ENCODE measurements at regions not wholly inside any gene's neighbourhood (a gene's known extent, or its start where the extent isn't known, plus 50 kb on each side); places are given as distances from the start of the nearest gene placed in this dataset.

GRCh38 chr5:2038321-2039179, 155.8 kb upstream of the IRX4 start:
- in situ Hi-C loops (cut with HindIII; ENCODE audit: low sequenced_read_pairs), result loop anchor here (25.0 kb wide), 1 partner anchor 276 kb away; no protein-coding TSS in a partner anchor

- in situ Hi-C loops (cut with HindIII; ENCODE audit: low sequenced_read_pairs), result loop anchor here (25.0 kb wide), 1 partner anchor 275 kb away; no protein-coding TSS in a partner anchor
Observed at GRCh38 chr5:2036885-2037284, 154.2 kb upstream of the IRX4 start.

- in situ Hi-C loops (cut with HindIII; ENCODE audit: low sequenced_read_pairs), result loop anchor here (25.0 kb wide), 1 partner anchor 270 kb away; no protein-coding TSS in a partner anchor
Observed at GRCh38 chr5:2032432-2032831, 149.7 kb upstream of the IRX4 start.

- in situ Hi-C loops (cut with HindIII; ENCODE audit: low sequenced_read_pairs), result loop anchor here (25.0 kb wide), 1 partner anchor 269 kb away; no protein-coding TSS in a partner anchor
Observed at GRCh38 chr5:2031581-2031980, 148.9 kb upstream of the IRX4 start.

- in situ Hi-C loops (cut with HindIII; ENCODE audit: low sequenced_read_pairs), result loop anchor here (25.0 kb wide), 1 partner anchor 268 kb away; no protein-coding TSS in a partner anchor
Observed at GRCh38 chr5:2030131-2030530, 147.4 kb upstream of the IRX4 start.

- in situ Hi-C loops (cut with HindIII; ENCODE audit: low sequenced_read_pairs), result loop anchor here (25.0 kb wide), 1 partner anchor 267 kb away; no protein-coding TSS in a partner anchor
Observed at GRCh38 chr5:2029206-2029605, 146.5 kb upstream of the IRX4 start.

- in situ Hi-C loops (cut with HindIII; ENCODE audit: low sequenced_read_pairs), result loop anchor here (25.0 kb wide), 1 partner anchor 265 kb away; no protein-coding TSS in a partner anchor
Observed at GRCh38 chr5:2027790-2028189, 145.1 kb upstream of the IRX4 start.

- in situ Hi-C loops (cut with HindIII; ENCODE audit: low sequenced_read_pairs), result loop anchor here (25.0 kb wide), 1 partner anchor 263 kb away; no protein-coding TSS in a partner anchor
Observed at GRCh38 chr5:2024986-2025721, 142.4 kb upstream of the IRX4 start.

GRCh38 chr5:2023196-2023595, 140.5 kb upstream of the IRX4 start:
- in situ Hi-C loops (cut with HindIII; ENCODE audit: low sequenced_read_pairs), result no loop called here

- in situ Hi-C loops (cut with HindIII; ENCODE audit: low sequenced_read_pairs), result no loop called here
Observed at GRCh38 chr5:2022436-2022835, 139.7 kb upstream of the IRX4 start.

GRCh38 chr5:2021484-2022176, 138.9 kb upstream of the IRX4 start:
- in situ Hi-C loops (cut with HindIII; ENCODE audit: low sequenced_read_pairs), result no loop called here

GRCh38 chr5:2020730-2021129, 138.0 kb upstream of the IRX4 start:
- in situ Hi-C loops (cut with HindIII; ENCODE audit: low sequenced_read_pairs), result no loop called here

- in situ Hi-C loops (cut with HindIII; ENCODE audit: low sequenced_read_pairs), result no loop called here
Observed at GRCh38 chr5:2019716-2020115, 137.0 kb upstream of the IRX4 start.

GRCh38 chr5:2018390-2018724, 135.6 kb upstream of the IRX4 start:
- in situ Hi-C loops (cut with HindIII; ENCODE audit: low sequenced_read_pairs), result no loop called here

- in situ Hi-C loops (cut with HindIII; ENCODE audit: low sequenced_read_pairs), result no loop called here
Observed at GRCh38 chr5:2017540-2018389, 135.0 kb upstream of the IRX4 start.

- in situ Hi-C loops (cut with HindIII; ENCODE audit: low sequenced_read_pairs), result no loop called here
Observed at GRCh38 chr5:2015961-2016360, 133.2 kb upstream of the IRX4 start.

- in situ Hi-C loops (cut with HindIII; ENCODE audit: low sequenced_read_pairs), result no loop called here
Observed at GRCh38 chr5:2015124-2015848, 132.6 kb upstream of the IRX4 start.

GRCh38 chr5:2014058-2014610, 131.4 kb upstream of the IRX4 start:
- in situ Hi-C loops (cut with HindIII; ENCODE audit: low sequenced_read_pairs), result no loop called here
